H4 (cell line): ENCODE measurements at regions not wholly inside any gene's neighbourhood (a gene's known extent, or its start where the extent isn't known, plus 50 kb on each side); places are given as distances from the start of the nearest gene placed in this dataset.
A peak's percentile ranks its signal among the peaks of the same experiment; 100 is the strongest.

Experiments used
- DNase-seq: peaks from one replicate; pipeline ENCODE4 v3.0.0-alpha.2; 2015; ENCODE audit warnings: low spot score

GRCh38 chr1:14039582-14040430, 339.8 kb downstream of the PRDM2 start:
- no peak for DNase-seq

- DNase-seq, result no peak
Measured at GRCh38 chr1:14049965-14050364, 350.0 kb downstream of the PRDM2 start.

- DNase-seq, result peak; percentile 65
Measured at GRCh38 chr1:14055442-14056223, 355.6 kb downstream of the PRDM2 start.

- DNase-seq, result no peak
Measured at GRCh38 chr1:14057640-14058039, 357.7 kb downstream of the PRDM2 start.

GRCh38 chr1:14061204-14061603, 361.2 kb downstream of the PRDM2 start:
- no peak for DNase-seq

- DNase-seq, result no peak
Measured at GRCh38 chr1:14061722-14062121, 361.7 kb downstream of the PRDM2 start.

- no peak for DNase-seq
Measured at GRCh38 chr1:14062669-14063068, 362.7 kb downstream of the PRDM2 start.

GRCh38 chr1:14064649-14065442, 364.9 kb downstream of the PRDM2 start:
- DNase-seq, result no peak

GRCh38 chr1:14065486-14065885, 365.5 kb downstream of the PRDM2 start:
- no peak for DNase-seq

- no peak for DNase-seq
Measured at GRCh38 chr1:14067036-14067435, 367.0 kb downstream of the PRDM2 start.

GRCh38 chr1:14067711-14068110, 367.7 kb downstream of the PRDM2 start:
- no peak for DNase-seq

GRCh38 chr1:14071581-14071980, 371.6 kb downstream of the PRDM2 start:
- peak; percentile 64 for DNase-seq

- no peak for DNase-seq
Measured at GRCh38 chr1:14080653-14081052, 380.7 kb downstream of the PRDM2 start.

GRCh38 chr1:14082331-14082730, 382.3 kb downstream of the PRDM2 start:
- no peak for DNase-seq

- DNase-seq, result no peak
Measured at GRCh38 chr1:14083277-14083676, 383.3 kb downstream of the PRDM2 start.

GRCh38 chr1:14083706-14084105, 383.7 kb downstream of the PRDM2 start:
- DNase-seq, result no peak

- no peak for DNase-seq
Measured at GRCh38 chr1:14090062-14090461, 390.1 kb downstream of the PRDM2 start.

- no peak for DNase-seq
Measured at GRCh38 chr1:14090531-14090930, 390.5 kb downstream of the PRDM2 start.

GRCh38 chr1:14094611-14095400, 394.8 kb downstream of the PRDM2 start:
- DNase-seq, result no peak

GRCh38 chr1:14098294-14098913, 398.4 kb downstream of the PRDM2 start:
- DNase-seq, result no peak

GRCh38 chr1:14100444-14100843, 400.5 kb downstream of the PRDM2 start:
- DNase-seq, result no peak
